ENCODE measurements at regions not wholly inside any gene's neighbourhood (a gene's known extent, or its start where the extent isn't known, plus 50 kb on each side); places are given as distances from the start of the nearest gene placed in this dataset.

DNA sequence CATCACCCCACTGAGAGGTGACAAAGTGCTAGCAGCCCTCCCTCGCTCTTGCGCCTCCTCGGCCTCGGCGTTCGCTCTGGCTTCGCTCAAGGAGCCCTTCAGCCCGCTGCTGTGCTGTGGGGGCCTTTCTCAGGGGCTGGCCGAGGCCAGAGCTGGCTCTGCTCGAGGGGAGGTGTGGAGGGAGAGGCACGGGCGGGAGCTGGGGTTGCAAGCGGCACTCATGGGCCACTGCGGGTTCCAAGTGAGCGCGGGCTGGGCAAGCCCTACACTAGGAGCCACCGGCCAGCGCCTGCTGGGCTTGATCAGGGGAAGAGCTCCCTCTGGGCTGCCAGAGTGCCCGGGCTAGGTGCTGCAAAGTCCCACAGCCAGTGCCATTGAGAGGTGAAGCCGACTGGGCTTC, 964.8 kb upstream of the GJE1 start:
- Histone ChIP-seq H3K4me1 (replicated peaks) (no peaks in the 10 kb centered on the region), H3K27me3 (replicated peaks; ENCODE audit: insufficient read depth) (no peaks in the 10 kb centered on the region), H3K36me3 (no peaks in the 10 kb centered on the region), H3K4me3 (no peak overlapping the region), H3K9me3 (no peaks in the 10 kb centered on the region), H3K27ac (no peak overlapping the region)
- 88% methylated on average over 20 of the region's 20 CpGs for WGBS
- intact Hi-C loops (cut with DNase I): no loop called here
- DNase-seq (ENCODE audit: low spot score): no peak
- TF ChIP-seq, protein P1, sequence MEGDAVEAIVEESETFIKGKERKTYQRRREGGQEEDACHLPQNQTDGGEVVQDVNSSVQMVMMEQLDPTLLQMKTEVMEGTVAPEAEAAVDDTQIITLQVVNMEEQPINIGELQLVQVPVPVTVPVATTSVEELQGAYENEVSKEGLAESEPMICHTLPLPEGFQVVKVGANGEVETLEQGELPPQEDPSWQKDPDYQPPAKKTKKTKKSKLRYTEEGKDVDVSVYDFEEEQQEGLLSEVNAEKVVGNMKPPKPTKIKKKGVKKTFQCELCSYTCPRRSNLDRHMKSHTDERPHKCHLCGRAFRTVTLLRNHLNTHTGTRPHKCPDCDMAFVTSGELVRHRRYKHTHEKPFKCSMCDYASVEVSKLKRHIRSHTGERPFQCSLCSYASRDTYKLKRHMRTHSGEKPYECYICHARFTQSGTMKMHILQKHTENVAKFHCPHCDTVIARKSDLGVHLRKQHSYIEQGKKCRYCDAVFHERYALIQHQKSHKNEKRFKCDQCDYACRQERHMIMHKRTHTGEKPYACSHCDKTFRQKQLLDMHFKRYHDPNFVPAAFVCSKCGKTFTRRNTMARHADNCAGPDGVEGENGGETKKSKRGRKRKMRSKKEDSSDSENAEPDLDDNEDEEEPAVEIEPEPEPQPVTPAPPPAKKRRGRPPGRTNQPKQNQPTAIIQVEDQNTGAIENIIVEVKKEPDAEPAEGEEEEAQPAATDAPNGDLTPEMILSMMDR (IDR thresholded peaks at IDR 0.05): no peak
- TF ChIP-seq POLR2A (IDR thresholded peaks at IDR 0.05): no peak
- no peak for TF ChIP-seq POLR2AphosphoS5 (IDR thresholded peaks at IDR 0.05)

DNA sequence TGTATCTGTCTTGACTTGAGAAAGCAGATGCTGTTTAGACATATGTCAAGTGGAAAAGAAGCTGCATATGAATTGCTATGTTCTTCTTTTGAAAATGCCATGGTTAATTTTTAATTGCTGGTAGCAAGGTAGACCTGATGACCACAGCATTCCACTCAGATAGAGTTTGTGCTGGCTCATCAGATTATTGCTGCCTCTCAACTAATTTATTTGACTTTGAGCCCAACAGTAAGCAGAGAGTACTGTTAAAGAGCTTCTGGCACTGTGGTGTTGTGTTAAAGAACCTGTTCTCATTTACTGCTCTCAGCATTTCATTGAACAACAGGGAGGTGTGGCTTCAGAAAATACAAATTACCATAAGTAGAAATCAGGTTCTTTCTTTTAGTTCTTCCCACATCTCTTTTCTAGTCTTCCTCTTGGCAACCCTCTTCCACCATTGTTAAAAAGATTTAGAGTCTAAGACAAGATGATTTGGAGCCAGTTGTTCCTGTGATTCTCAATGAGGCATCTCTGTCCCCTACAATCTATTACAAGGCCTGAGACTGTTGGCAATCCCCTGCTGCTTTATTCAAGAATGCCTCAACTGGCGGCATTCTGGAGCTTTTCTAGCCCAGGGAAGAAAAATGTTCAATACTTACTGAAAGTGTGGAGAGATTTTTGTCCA, 967.6 kb upstream of the GJE1 start:
- no peaks in the 10 kb centered on the region for H3K9me3 ChIP-seq
- H3K4me3 ChIP-seq: no peak overlapping the region
- intact Hi-C loops (cut with DNase I): no loop called here
- DNase-seq (ENCODE audit: low spot score): no peak
- no peaks in the 10 kb centered on the region for H3K36me3 ChIP-seq
- H3K27ac ChIP-seq: no peak overlapping the region
- TF ChIP-seq POLR2A (IDR thresholded peaks at IDR 0.05) (no peak), POLR2AphosphoS5 (IDR thresholded peaks at IDR 0.05) (no peak)
- TF ChIP-seq, protein P1 (IDR thresholded peaks at IDR 0.05): no peak
- H3K4me1 ChIP-seq (replicated peaks): no peaks in the 10 kb centered on the region
- 86% methylated on average over 1 of the region's 1 CpG for whole genome bisulfite sequencing
- peaks cover 2% of the 10 kb centered on the region for H3K27me3 ChIP-seq (replicated peaks; ENCODE audit: insufficient read depth)

DNA sequence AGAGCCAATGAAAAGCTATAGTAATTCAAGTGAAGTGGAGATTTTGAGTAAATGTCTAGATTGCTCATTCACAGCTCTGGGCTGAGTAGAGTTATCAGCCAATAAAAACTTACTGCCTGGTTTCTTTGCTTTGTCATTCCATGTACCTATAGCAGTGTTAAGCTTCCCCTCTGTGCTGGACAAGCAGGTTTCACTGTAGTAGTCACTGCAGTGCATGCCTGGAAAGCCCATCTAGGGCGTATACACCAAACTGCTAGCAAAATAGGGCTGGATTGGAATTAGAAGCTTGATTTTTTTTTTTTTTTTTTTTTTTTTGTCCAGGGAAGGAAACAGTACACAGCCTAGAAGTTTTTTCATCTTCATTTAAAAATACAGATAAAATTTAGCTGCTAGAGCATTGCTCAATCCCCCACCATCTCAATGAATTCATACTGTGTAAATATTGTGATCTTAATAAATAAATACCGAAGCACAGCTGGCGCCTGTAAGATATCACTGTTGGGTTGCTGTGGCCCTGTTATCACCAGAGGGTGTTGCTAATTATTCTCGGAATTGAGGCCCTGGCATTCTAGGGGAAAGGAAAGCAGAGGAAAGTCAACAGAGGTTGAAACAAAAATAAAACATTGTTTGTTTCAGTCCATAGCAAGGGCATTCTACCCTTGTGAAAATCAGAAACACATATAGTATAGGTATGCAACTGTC, 968.5 kb upstream of the GJE1 start:
- no peaks in the 10 kb centered on the region for H3K36me3 ChIP-seq
- no peak overlapping the region for H3K27ac ChIP-seq
- 37% methylated on average over 4 of the region's 4 CpGs for WGBS
- intact Hi-C loops (cut with DNase I): no loop called here
- DNase-seq (ENCODE audit: low spot score): no peak
- no peaks in the 10 kb centered on the region for H3K9me3 ChIP-seq
- no peaks in the 10 kb centered on the region for H3K4me1 ChIP-seq (replicated peaks)
- peaks cover 2% of the 10 kb centered on the region for H3K27me3 ChIP-seq (replicated peaks; ENCODE audit: insufficient read depth)
- TF ChIP-seq POLR2AphosphoS5 (IDR thresholded peaks at IDR 0.05): no peak
- no peak for TF ChIP-seq POLR2A (IDR thresholded peaks at IDR 0.05)
- TF ChIP-seq, protein P1 (IDR thresholded peaks at IDR 0.05): no peak
- no peak overlapping the region for H3K4me3 ChIP-seq

DNA sequence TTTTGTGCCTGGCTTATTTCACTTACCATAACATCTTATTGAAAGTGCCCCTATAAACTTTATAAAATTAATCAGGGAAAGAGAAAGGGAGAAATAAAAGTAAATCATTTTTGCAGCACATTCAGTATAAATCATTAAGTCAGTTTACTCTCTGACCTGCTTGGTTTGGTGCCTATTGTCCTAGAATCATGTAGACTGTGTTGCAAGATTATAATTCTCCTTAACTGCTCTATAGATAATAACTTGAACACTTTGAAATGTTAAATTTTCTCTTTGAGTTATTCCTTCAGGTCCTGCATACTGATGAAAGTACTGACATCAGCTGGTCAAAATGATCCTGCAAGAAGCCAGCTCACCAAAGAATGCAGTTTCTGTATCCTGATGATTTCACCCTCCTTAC, 969.6 kb upstream of the GJE1 start:
- intact Hi-C loops (cut with DNase I): no loop called here
- no peaks in the 10 kb centered on the region for H3K36me3 ChIP-seq
- no peaks in the 10 kb centered on the region for H3K9me3 ChIP-seq
- no peak for DNase-seq (ENCODE audit: low spot score)
- H3K4me1 ChIP-seq (replicated peaks): no peaks in the 10 kb centered on the region
- TF ChIP-seq POLR2AphosphoS5 (IDR thresholded peaks at IDR 0.05) (no peak), POLR2A (IDR thresholded peaks at IDR 0.05) (no peak)
- TF ChIP-seq, protein P1 (IDR thresholded peaks at IDR 0.05): no peak
- no peak overlapping the region for H3K4me3 ChIP-seq
- no peak overlapping the region for H3K27ac ChIP-seq
- H3K27me3 ChIP-seq (replicated peaks; ENCODE audit: insufficient read depth): peaks cover 2% of the 10 kb centered on the region

DNA sequence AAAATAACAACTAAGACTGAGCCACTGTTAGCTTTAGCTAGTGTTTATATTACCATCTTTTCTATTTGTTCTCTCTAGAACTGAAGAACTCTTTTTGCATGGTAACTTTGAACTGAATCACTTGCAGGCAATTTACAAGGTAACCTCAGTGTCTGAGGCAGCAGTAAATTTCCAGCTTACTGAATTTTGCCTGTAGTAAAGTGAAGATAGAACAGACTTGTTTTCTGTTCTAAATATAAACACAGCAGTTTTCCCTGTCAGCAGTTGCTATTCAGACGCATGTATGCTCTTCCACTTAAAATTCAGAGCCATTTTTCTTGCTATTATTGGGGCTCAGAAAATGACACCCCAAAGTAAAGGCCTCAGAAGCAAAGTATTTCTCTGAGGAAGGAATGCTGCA, 974.0 kb upstream of the GJE1 start:
- Histone ChIP-seq H3K27me3 (replicated peaks; ENCODE audit: insufficient read depth) (peaks cover 2% of the 10 kb centered on the region), H3K4me3 (no peak overlapping the region), H3K36me3 (no peaks in the 10 kb centered on the region), H3K4me1 (replicated peaks) (no peaks in the 10 kb centered on the region), H3K9me3 (no peaks in the 10 kb centered on the region), H3K27ac (no peak overlapping the region)
- intact Hi-C loops (cut with DNase I): no loop called here
- DNase-seq (ENCODE audit: low spot score): no peak
- 38% methylated on average over 1 of the region's 1 CpG for WGBS
- TF ChIP-seq POLR2AphosphoS5 (IDR thresholded peaks at IDR 0.05): peak; percentile 12
- no peak for TF ChIP-seq POLR2A (IDR thresholded peaks at IDR 0.05)
- TF ChIP-seq, protein P1 (IDR thresholded peaks at IDR 0.05): no peak
